HG02840 (cell line): ENCODE measurements at regions not wholly inside any gene's neighbourhood (a gene's known extent, or its start where the extent isn't known, plus 50 kb on each side); places are given as distances from the start of the nearest gene placed in this dataset.

ENCODE experiments used
- ATAC-seq: cut with Tn5 transposase; IDR thresholded peaks from one replicate; pipeline ENCODE4 v1.9.1; 2021; ENCODE audit warnings: mild to moderate bottlenecking, moderate library complexity, moderate number of reproducible peaks; ENCODE audit not compliant: unreplicated experiment, low FRiP score

DNA sequence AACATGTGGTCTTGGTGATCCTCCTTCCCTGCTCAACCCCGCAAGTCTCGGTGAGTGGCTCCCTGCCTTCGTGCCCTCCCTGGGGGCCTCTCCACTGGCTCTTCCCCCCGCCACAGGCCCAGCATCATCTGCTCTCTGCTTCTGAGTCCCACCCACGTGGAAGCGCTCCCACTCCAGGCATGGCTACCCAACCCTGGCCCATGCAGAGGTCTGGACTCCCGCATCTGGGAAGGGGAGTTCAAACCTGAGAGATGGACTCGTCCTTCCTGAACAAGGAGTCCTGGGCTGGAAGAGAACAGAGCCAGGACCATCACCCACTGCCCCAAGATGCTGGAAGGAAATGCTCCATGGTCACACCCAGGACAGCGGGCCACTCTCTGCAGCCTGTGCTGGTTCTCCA lies 90.8 kb downstream of the DHCR7 start:
- no peak for ATAC-seq

DNA sequence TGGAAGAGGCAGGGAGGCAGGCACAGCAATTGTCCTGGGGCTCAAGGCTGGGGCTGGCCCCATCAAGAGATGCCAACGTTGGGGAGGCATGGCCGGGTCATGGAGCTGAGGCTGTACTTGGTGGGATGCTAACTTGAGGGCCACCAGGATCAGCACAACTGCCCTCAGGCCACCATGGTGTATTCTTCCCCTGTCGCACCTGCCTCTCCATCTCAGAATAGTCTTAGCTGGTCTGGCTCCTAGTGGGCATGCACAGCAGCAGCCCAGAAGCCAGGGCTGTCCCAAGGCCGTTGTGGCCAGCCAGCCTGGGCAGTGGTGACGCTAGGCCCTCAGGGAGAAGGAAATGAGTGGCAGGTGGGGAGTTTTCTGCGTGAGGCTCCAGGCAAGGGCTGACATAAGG lies 91.3 kb downstream of the DHCR7 start:
- no peak for ATAC-seq

DNA sequence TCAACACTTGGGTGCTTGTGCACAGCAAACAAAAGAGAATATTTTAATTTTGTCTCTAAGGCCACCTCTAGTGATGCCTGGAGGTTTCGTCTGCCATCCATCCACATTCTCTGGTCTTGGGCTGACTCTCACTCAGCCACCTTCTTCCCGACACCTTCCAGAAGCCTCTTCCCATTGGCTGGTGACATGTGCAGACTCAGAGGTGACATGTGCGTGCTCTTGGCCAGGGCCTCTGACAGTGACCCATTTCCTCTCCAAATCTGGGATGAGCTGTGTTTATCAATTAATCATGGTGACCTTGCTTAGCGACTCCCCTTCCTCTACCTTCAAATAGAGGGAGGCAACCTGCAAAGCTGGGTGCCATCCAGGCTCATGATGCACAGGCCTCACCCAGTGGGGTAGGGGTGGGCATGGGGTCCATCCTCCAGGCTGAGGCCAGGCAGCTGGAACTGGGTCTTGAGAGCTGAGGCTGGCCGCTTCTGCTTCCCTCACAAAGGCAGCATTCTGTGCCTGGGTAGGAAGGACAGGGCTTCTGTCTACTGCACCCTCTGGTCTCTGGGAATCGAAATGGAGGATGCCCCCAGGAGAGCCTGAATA lies 91.8 kb downstream of the DHCR7 start:
- no peak for ATAC-seq

GRCh38 chr11:71355281-71355680 lies 92.9 kb downstream of the DHCR7 start:
- ATAC-seq = no peak

DNA sequence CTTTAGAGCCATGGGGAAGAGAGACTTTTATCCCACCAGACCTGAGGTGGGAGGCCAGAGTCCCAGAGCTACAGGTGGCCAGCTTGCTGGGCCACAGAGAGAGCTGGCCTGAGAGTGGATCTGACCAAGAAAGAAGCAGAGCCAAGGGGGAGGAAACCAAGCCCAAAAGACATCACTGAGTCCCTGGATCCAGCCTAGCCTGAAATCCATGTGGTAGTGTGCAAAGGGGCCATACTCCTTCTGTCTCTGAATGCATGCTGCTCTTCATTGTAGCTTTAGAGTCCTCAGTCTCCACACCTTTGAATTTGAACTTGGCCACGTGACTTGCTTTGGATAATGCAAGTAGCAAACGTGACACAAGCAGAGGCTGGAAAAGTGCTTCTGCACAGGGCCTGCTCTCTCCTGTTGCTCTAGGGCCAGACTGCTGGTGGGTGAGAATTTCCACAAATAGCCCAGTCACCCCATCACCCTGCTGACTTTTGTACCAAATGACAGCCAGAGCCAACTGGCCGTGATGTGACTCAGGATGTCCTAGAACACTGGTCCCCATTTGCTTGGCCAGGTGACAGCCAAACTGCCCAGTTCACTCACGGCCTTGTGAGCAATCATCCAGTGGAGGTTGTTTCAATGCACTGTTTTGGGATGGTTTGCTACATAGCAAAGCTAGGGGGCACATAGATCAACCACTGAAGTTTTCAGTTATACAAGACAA lies 93.6 kb downstream of the DHCR7 start:
- ATAC-seq = no peak

DNA sequence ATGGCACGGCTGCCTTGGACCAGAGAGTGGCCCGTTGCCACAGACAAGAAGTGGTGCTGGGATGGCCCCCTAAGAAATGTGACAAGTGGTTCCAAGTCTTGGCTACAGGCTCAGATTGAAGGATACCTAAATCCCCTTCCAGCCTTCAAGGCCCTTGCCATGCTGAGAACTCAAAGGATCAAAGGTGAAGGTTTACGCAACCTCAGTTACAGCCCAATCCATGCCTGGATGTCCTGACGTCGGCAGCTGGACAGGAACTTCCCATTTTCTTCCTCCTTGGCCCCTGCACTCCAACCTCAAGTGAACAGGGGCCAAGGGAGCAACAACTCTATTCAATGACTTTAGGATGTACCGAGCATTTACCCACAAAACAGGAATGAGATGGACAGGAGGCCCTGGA lies 95.4 kb downstream of the DHCR7 start:
- ATAC-seq = no peak

DNA sequence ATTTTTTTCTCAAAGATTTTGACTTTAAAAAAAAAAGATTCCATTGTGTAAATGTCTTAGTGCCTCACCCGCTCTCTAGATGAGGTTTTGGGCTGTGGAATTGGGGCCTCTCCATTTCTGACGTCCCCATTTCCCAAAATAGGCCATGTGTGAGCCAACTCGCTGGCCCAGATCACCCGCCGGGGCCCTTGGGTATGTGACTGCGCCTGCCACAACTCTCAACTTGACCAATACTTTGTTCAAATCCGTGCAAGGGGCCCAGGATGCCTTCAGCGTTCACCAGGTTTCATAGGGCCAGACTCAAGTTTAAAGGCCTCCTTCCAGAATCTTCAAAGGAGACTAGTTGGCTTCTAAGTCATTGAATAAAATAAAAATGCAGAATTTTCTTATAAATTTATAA lies 96.0 kb downstream of the DHCR7 start:
- ATAC-seq = no peak

GRCh38 chr11:71349627-71350026 lies 97.2 kb upstream of the SHANK2 start:
- no peak for ATAC-seq

GRCh38 chr11:71343828-71344400 lies 91.5 kb upstream of the SHANK2 start:
- ATAC-seq = no peak

DNA sequence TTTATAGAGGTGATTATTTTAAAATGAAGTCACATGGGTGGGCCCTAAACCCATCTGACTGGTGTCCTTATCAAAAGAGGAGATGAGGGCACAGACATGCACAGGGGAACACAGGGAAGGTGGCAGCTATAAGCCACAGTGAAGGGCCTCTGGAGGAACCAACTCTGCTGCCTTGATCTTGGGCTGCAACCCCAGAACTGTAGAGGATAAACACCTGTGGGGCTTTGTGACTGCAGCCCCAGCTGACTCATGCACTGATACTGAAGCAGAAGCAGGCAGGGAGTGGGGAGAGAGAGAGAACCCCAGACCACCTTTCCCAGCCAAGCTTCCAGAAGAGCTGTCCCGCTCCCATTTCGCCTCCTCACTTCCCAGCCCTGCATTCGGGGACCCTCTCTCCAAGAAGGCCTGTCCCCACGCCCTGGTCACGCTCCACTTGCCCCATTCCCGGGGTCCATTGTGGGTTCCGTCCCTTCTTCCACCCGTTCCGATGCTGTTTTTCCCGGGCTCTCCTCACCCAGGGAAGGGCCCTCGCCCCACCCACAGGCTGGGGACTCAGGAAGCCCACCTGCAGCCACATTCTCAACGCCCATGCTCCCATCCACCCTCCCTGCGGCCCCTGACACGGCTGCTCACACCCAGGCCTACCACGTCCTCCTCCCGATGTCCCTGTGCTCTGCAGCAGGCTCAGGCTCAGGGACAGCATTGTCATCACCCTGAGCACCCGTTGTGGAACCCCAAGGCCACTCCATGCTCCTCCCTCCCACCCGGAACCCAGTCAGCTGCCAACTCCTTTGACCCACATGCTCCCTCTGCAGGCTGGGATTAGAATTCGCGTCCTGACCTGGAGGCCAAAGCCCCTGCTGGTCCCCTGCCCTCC lies 90.8 kb upstream of the SHANK2 start:
- ATAC-seq = no peak

DNA sequence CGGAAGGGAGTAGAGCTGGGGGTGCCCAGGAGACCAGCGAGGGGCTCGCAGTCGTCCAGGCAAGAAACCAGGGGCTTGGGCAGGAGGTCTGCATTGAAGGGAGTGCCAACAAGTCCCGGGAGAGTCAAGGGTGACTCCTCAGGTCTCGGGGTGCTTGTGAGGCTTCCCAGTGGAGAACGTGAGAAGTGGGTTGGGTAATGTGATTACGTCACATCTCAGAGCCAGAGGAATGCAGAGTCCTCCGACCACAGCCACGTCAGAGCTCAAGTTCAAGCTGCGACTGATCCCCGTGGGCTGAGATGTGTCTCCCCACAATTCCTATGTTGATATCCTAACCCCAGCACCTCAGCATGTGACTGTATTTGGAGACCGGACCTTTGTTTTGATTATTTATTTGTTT lies 89.7 kb upstream of the SHANK2 start:
- ATAC-seq = no peak

- ATAC-seq = no peak
Measured at GRCh38 chr11:71341596-71341995, 89.2 kb upstream of the SHANK2 start.

GRCh38 chr11:71341173-71341572 lies 88.8 kb upstream of the SHANK2 start:
- no peak for ATAC-seq

- ATAC-seq = no peak
Measured at GRCh38 chr11:71340086-71340606, 87.8 kb upstream of the SHANK2 start.

GRCh38 chr11:71339396-71339881 lies 87.1 kb upstream of the SHANK2 start:
- ATAC-seq = no peak

GRCh38 chr11:71338801-71339395 lies 86.5 kb upstream of the SHANK2 start:
- no peak for ATAC-seq

DNA sequence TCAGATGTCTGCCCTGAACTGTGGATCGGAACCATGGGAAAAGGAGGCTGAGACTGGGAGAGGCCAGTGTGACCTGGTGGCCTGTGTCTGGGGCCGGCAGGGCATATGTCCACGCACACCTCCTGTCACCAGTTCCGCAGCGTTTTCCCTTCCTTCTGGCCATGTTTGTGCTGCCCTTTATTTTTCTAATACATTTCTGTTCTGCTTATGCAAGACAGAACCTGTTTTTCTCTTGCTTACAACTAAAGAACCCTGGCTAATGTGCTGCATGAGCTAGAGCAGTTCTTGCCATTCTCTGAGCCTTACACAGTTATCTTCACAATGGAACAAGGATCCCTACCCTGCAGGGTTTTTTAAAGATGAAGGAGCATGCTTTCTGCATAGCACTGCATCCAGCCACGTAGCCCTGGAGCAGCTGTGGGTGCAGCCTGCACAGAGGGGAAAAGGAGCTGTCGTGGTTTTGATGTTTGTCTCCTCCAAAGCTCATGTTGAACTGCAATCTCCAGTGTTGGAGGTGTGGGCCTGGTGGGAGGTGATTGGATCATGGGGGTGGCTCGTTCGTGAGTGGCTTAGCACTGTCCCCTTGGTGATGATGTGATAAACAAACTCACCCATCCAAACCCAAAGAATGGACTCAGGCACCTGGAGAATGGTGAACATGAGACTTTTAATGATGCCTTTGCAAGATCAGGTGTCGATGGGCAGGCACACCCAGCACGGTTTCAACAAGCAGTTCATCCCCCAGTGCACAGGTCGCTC lies 84.8 kb upstream of the SHANK2 start:
- ATAC-seq = no peak

DNA sequence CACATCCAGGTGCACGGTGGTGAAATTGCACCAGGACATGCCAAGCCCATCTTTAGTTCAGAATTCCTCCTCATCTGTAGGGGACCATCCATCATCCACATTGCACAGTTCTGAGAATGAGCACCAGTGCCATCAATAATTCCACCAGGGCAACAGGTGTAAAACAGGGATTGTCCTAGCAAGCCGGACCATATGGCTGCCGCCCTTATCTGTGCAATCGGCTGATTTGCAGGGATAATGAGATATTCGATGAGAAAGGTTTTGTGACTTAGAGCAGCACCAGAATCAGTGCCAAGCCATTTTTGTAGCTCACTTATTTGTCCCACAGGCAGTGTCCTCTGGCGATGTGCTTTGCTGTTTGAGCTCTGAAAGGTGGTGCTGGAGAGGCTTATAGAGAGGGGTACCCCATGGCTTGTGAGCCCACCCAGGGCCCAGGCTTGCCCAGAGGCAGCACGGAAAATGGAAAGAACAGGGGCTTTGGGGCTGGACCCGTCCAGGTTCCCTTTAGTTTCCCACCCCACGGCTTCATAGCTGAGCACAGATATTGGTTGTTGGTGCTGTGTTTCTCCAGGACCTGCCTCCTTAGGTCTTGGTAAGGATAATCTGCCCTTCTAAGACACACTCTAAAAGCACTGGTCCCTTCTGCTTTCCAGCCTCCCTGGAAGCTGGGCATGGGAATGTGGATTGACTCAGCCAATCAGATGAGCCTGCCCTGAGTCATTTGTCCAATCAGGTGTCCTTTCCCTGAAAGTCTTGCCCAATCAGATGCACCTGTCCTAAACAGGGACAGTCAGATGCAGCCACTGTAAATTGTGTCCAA lies 84.0 kb upstream of the SHANK2 start:
- ATAC-seq = no peak

- ATAC-seq = no peak
Measured at GRCh38 chr11:71335371-71335770, 83.0 kb upstream of the SHANK2 start.
